NCI-H2029 treated with DMSO at 0.1 percent for 48 hours (cell line): ENCODE measurements at regions not wholly inside any gene's neighbourhood (a gene's known extent, or its start where the extent isn't known, plus 50 kb on each side); places are given as distances from the start of the nearest gene placed in this dataset.

ENCODE experiments used
- DNase-seq: peaks from one replicate; lab custom pipeline; 2025; lab: John Stamatoyannopoulos, UW

DNA sequence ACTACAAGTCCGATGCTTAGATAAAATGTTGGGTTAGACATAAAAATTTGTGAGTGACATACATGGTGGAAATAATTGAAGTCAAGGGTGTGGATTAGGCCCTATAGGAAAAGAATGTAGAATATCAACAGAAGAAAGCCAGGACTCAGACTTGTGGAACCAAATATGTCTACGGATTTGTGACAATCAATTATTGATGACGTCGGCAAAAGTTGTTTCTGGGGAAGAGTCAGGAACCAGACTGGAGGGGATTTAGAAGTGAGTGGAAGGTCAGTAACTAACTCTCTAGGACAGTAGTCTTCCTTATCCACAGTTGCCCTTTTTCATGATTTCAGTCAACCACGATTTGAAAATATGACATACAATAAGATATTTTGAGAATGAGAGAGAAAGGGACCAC, 130.9 kb upstream of the TANK start:
- no peak for DNase-seq

DNA sequence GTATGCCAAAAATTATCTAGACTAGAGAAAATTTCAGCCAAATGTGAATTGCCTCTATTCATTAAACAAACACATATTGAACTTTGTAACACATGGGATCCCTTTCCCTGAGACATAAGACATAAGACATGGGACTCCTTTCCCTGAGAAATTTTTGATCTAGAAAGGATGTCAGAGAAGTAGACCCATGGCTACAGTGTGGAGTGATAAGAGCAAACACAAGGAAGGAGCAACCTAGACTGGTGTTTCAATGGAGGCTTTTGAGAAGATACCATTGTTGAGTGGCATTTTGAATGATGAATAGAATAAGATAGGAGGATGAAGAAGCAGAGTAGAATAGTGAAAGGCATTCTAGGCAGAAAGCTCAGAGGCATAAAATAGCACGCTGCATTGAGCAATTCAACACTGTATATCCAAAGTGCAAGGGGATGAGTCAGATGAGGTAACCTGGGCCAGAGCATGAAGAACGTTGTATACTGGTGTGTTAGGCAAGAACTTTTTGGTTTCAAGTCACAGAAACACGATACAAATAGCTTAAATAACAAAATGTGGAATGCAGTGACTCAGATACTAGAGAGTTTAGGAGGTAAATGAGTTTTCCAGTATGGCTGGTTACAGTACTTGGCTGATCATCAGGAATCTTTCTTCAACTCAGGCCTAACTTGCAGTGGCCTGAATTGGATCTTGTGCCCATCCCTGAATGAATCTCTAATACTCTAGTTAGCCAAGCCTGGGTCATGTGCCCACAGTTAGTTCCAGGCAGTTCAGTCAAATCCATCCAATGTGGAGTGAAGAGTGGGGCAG, 129.8 kb upstream of the TANK start:
- no peak for DNase-seq

DNA sequence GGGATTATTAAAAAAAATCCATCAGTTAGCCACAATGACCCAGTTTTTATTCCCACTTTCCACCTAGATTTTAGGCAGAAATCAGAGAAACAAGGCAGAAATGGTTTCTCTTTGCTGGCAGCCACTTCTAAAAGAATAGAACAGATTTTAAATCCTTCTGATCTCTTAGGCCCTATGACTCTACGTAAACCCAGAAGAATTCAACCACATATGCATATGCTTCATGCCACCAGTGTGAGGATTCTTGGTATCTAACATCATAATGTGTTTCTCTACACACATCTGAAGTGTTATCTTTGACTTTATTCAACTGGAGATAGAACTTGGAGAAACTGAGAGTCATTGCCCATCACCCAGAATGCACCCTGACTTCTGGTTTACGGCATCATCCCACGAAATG, 128.7 kb upstream of the TANK start:
- DNase-seq, result no peak

DNA sequence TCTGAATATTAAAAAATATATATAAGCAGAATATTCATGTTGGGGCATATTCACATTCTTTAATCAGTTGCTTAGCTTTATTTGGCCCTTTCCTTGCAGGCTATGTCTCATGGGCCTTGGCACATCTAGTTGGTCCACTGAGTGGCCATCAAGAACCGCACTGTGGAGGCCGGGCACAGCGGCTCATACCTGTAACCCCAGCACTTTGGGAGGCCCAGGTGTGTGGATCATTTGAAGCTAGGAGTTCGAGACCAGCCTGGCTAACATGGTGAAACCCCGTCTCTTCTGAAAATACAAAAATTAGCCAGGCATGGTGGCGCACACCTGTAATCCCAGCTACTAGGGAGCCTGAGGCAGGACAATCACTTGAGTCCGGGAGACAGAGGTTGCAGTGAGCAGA, 127.6 kb upstream of the TANK start:
- DNase-seq, result no peak

DNA sequence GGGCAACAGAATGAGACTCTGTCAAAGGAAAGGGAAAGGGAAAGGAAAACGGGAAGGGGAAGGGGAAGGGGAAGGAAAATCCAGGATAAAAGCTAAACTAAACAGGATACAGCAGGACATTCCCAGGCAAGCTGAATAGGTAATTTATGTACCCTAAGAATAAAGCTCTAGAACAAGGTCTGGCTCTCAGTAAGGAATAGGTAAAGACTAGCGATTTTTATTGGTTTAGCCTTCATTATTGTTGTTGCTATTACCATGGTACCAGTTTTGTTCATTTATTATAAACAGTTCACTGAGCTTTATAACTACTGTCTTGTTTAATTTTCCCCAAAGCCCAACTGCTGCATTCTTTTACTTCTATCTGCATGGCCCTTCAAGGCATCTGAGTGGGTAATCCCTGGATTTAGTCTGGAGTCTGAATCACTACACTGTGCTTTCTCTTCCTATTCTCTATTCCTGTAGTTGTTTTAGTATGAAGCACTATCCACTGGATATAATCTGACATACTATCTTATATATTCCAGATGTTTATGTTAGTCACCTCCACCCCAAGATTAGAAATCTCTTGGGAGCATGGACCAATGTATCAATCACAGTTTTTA, 127.1 kb upstream of the TANK start:
- no peak for DNase-seq

DNA sequence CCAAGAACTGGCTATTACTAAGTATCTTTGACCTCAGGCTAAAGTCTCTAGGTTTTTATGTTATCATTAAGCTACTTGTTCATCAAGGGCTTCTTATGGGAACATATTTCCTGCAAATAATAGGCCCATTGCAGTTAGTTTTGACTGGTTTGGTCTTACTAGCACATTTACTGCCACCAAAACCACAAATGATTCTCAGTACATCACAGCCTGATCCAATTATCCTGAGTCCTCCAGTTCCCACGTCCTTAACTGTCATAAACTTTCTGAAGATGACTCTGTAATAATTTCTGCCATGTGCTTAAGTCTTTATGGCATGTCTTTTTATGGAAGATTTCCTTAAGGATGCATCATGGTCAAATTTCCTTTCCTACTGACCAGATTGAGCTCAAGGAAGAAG, 123.3 kb upstream of the TANK start:
- DNase-seq, result no peak

DNA sequence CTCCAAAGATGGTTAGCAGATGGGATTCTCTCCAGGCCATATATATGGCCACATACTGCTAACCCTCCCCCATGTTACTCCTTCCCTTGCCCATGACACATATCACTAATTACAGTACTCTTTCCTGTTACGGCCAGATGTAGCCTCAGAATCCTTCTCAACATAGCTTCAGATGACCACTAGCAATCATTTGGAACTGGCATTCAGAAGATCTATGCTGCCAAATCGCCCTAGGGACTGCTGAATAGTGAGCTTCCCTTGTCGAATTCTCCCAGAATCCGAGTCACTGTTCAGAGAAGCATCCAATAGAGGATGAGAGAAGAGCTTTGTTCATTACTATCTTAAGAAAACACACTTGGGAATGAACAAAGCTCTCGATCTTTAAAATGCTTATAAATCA, 121.2 kb upstream of the TANK start:
- no peak for DNase-seq

DNA sequence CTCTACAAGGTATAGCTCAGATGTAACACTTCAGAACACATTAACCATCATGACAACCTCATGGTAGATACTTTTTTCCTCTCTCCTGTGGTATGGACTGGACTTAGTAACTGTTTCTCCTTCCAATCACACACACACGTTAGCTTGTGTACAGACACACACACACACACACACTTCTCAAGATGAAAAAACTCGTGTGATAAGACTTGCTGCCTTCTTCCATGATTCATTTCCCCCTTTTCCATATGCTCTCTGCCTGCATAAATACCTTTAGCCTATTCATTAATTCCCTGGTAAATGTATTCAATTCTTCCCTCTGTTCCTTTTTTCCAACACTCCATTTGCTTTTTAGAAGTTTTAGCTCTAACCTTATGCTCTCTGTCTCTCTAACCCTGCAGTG, 118.9 kb upstream of the TANK start:
- DNase-seq, result no peak

DNA sequence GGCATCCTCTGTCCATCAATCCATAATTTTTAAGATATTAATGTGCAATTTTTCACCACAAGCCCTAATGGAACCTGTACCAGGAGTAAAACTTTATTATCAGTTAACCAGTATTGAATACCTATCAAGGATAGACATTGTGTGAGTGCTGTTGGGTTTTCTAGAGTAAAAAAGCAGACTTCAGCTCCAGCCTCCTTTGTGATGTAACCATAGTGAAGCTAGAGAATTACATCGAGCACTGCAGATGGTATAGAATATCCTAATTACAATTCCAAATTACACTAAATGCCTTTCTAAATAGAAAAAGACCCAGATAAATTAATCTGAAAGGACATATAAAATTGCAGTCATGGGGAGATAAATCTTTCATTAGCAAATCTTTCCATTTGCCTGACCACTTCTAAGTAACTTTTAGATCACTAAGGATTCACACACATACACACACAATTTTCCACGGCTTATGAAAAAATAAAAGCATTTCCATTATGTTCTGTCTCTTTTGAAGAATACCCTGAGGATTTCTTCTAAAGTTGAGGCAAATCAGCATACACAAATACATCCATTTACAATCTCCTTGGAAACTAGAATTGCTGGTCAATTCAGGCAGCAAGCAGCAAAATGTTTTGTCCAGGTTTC, 117.1 kb upstream of the TANK start:
- DNase-seq, result no peak

DNA sequence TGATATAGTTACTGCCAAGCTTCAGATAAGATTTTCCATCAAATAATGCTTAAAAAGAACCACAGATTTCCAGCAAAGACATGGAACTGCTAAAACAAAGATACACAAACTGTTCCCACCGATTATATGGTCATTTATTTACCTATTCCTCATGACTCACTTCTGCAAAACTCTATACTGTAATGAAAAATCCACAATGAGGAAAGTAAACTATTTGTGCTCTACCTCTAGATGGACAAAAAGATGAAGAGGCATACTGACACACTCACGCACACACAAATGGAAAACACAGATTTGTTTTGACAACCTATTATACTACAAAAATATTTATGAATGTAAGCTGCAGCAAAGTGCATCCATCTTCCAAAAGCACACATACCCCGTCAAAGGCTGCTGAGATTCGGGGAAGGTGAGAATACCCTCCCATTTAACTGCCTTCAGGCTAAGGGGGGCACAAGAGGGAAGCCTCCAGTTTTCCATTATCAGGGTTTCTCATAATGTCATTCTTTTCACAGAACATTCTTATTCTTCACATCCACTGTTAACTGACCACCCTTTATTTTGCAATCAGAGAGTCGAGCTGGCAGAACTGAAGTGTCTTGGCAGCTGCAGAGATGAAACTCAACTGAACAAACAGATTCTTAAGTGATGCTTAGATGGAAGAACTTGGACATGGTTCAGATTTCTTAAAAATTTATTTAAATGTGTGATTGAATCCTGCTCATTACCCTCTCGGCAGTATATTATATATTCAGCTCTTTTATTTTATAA, 115.9 kb upstream of the TANK start:
- no peak for DNase-seq

DNA sequence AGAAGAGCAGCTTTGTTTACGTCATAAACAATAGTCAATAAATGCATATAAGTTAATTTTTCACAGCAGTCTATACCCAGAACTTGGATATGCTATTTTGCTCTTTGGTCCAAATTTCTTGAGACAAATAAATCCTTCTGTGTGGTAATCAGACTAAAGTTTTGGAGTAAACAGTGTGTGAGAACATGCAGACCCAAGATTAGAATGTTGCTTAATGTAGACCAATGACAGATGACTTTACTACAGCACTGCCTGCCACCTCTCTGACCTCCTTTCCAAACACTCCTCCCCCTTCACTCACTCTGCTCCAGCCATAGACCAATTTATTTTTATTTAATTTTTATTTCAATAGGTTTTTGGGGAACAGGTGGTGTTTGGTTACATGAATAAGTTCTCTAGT, 115.3 kb upstream of the TANK start:
- no peak for DNase-seq

DNA sequence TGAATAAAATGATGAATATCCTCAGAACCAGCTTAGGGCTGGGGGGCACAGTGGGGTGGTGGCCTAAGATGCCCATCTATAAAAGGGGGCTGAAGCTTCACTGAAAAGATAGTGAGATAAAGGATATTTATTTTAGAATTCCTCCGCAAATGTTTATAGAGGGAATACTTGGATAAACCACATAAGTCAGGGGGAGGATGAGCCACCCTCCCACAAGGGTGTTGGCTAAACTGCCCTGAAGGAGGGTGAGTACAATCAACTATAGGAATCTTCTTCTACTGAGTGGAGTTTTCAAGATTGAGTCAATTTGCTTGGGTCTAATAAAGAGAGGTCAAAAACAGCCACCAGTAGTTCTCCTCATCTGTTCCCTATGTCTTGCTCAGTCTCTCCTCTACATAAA, 114.5 kb upstream of the TANK start:
- no peak for DNase-seq

DNA sequence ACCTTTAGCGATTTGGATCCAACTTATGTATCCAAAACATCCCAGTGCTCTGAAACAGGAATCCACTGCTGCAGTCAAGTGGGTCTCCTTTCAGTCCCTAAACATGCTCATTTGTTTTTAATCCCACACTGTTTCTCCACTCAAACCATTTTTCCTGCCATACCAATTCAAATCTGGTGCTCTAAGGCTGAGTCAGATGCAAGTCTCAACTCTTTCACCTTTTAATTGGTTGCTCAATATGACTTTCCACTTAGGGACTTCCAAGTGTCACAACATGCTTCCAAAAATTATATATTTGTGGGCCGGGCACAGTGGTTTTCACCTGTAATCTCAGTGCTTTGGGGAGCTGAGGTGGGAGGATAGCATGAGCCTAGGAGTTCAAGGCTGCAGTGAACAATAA, 113.4 kb upstream of the TANK start:
- DNase-seq, result no peak

DNA sequence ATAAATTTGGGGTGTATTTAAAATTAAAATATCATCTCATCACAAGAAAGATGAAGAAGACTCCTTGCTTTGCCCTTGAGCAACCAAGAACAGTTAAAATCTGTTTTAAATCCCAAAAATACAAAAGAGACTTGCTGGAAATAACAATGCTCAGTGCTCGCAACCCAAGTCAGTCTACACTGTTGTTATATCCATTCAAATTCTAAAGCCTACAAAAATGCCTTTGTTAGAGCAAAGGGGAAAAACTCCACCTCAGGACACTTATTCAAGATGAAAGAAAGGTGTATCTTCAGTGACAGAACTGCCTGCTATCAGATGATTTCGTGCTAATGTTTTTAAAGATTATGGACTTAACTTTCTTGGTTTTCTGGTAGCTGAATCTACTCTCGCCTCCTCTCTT, 111.9 kb upstream of the TANK start:
- no peak for DNase-seq

DNA sequence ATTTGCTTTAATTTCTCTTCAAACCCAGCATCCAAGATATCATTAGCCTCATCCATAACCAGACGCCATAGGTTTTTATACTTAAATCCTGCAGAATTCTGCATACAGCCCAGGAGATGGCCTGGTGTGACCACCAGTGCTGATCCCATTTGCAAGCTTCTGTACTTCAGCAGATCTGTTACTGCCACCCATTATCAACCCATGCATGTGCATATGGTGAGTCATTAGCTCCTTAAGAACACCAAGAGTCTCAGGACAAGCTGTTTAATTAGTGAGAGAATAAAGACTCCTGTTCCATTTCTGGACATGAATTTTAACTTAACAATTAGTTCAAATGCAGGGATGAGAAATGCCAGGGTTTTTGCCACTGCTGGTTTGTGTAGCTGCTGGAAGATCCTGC, 110.7 kb upstream of the TANK start:
- no peak for DNase-seq

DNA sequence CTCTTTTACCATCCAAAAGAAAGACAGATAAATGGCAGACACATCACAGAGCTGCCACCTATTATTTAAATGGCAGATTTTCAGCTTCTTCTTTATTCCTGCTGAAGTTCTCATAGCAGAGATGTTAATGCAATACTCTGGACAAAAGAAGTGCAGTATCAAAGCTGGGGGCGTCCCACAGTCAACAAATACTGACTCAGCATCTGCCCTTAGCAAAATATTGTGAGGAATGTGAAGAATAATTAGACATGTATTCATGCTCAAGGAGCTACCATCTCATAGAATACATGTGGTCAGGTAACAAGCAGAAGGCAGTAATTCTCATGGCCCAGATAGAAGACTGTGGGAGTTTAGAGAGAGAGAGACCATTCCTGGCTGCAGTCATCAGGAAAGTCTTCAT, 108.0 kb upstream of the TANK start:
- no peak for DNase-seq

DNA sequence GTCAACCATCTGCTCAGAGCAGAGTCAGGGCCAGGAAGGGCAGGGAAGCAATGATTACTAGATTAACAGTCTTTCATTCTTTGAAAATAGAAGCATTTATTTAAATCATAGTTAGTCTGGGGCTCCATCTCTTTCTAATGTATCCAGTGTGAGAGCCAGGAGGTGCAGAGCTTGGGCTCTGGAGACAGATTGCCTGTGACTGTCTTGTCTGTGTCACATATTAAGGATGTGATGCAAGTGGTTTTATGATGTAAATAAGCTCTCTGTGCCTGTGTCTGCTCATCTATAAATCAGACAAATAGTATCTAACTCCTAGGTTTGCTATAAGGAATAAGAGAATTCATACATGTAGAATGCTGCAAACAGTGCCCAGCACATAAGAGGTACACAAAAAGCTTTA, 104.9 kb upstream of the TANK start:
- DNase-seq, result no peak

DNA sequence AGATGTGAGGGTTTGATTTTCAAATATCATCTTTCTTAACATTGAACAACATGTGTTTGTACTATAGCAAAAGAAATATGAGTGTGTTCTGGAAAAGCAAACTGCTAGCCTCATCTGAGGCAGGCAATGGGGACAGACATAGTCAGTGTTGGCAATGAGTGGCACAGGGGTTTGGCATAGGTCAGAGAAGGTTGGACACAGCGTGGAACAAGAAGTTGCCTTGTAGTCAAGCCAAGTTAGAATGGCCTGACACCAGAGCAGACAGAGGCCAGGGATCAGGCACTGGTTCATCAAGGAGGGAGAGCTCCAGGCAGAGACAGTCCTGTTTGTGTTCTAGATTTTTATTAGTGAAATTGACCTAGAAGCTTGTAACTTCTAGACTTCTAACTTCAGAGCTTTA, 100.8 kb upstream of the TANK start:
- DNase-seq, result no peak

DNA sequence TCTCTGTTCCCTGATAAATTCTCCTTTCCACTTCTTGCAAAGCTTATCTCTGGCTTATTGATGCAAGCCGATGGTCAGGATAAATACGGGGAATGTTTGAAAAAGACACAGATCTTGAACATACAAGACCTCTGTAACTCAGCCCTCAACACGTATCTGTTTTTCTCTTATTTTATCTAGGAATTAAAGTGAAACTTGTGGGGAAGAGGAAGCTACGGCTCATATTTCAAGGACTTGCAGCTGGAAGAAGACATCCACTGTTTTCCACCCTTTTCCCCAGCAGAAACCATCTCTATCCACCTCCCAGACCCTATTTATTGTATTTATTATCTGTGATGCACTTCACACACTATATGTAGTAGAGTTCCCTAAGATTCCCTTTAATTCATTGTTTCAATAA, 98.4 kb upstream of the TANK start:
- no peak for DNase-seq

DNA sequence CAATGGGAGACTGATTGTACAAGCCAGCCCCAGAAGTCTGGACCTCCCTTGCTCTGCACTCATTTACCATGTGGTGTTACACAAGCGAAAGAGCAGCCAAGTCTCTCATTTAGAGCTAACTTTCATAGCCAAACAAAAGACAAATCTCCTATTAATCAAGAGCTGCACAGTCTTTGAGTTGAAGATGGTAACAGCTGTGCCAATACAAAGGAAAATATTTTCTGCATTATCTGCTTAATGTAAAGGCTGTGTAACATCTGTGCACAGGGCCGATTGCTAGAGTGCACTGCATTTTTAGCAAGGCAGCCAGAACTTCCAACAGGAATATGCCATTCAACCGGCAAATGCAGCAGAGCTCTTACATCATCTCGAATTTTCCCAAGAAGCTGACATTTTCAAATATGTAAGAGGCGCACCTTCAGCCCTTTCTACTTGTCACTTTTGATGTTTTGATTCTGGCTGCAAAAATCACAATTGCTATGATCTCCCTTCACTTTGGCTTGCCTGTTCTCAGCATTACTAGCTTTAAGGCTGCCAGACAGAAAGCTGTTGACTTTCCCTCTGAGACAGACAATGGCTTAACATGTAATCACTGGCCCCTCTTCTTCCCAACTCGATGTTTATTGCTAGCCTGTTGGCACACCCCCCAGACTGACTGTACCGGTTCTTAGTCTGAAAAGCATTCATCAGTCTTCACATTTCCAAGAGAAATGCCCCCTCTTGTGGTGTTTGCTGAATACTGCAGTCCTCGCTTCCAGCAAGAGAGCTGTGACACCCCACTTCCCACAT, 96.9 kb upstream of the TANK start:
- peak; percentile 77 for DNase-seq

DNA sequence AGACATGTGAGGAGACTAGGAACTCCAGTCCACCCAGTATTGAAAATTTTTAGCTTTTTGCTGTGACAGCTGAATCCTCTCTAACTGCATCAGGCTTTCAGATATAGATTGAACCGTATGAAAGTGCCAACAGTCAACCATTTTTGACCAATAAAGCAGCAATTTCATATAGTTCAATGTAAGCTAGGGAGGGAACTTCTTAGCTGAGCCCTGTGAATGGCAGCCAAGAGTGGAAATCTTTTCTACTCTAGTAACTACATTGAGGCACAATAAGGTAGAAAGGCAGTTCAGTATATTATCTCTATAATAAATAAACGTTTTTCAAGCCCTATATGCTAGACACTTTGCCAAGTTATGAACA, 96.3 kb upstream of the TANK start:
- DNase-seq, result no peak

DNA sequence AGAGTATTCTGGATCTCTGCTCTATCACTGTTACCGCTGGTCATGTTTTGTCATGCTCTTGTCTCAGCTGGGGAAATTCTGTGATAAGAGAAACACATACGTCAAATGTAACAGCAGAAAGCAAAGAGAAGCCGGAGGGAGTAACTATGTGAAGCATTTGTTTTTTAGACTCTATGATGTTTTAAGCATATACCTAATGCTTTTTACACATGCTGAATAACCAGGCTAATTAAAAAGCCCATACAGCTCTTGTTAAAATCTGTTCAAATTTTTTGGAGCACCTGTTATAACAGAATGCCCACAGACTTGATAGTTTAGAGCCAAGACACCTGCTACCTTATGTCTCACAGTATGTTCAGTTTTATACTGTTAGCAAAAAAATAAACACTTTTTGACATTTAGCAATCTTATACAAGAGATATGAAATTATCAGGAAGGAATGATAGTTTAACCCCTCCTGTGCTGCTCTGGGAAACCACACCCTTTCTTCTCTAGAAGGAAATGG, 92.3 kb upstream of the TANK start:
- no peak for DNase-seq
